WTC11 (cell line): ENCODE measurements at regions not wholly inside any gene's neighbourhood (a gene's known extent, or its start where the extent isn't known, plus 50 kb on each side); places are given as distances from the start of the nearest gene placed in this dataset.

ENCODE experiments used
- ATF1 ChIP-seq: sonication (generic); formaldehyde crosslinking; IDR thresholded peaks from 2 replicates; pipeline ENCODE4 v1.8.1; 2023; ENCODE audit warnings: mild to moderate bottlenecking, moderate library complexity, missing genetic modification reagents
- ELF4 ChIP-seq: sonication (generic); formaldehyde crosslinking; IDR thresholded peaks from 2 replicates; pipeline ENCODE4 v1.8.1; 2022; ENCODE audit warnings: low read depth, mild to moderate bottlenecking, moderate library complexity, missing genetic modification reagents
- FOXJ3 ChIP-seq: sonication (generic); formaldehyde crosslinking; IDR thresholded peaks from 2 replicates; pipeline ENCODE4 v1.9.0; 2021; ENCODE audit warnings: missing genetic modification reagents, mild to moderate bottlenecking, borderline replicate concordance
- MXD4 ChIP-seq: fragments of 250-450 bp; sonication (Bioruptor Pico); IDR thresholded peaks from 2 replicates; pipeline ENCODE4 v1.8.0; 2021; ENCODE audit warnings: mild to moderate bottlenecking, moderate library complexity, borderline replicate concordance
- NR1H2 ChIP-seq: sonication (generic); formaldehyde crosslinking; IDR thresholded peaks from 2 replicates; pipeline ENCODE4 v1.9.0; 2021; ENCODE audit warnings: mild to moderate bottlenecking, moderate library complexity, missing genetic modification reagents
- SP1 ChIP-seq: sonication (generic); formaldehyde crosslinking; conservative IDR thresholded peaks from 2 replicates; pipeline ENCODE4 v1.8.1; 2022; ENCODE audit warnings: missing genetic modification reagents
- ZNF121 ChIP-seq: sonication (generic); formaldehyde crosslinking; IDR thresholded peaks from 2 replicates; pipeline ENCODE4 v1.8.0; 2023; ENCODE audit warnings: missing genetic modification reagents
- ZNF232 ChIP-seq: sonication (generic); formaldehyde crosslinking; IDR thresholded peaks from 2 replicates; pipeline ENCODE4 v1.8.0; 2022; ENCODE audit warnings: mild to moderate bottlenecking, missing genetic modification reagents
- TF ChIP-seq, protein P1 (sequence below): fragments of 200-600 bp; IDR thresholded peaks from 2 replicates; pipeline ENCODE4 v1.8.0; 2022; ENCODE audit warnings: antibody characterized with exemption
- TF ChIP-seq, protein P2 (sequence below): sonication (generic); formaldehyde crosslinking; IDR thresholded peaks from 2 replicates; pipeline ENCODE4 v1.8.1; 2023; ENCODE audit warnings: mild to moderate bottlenecking, moderate library complexity, missing genetic modification reagents

DNA sequence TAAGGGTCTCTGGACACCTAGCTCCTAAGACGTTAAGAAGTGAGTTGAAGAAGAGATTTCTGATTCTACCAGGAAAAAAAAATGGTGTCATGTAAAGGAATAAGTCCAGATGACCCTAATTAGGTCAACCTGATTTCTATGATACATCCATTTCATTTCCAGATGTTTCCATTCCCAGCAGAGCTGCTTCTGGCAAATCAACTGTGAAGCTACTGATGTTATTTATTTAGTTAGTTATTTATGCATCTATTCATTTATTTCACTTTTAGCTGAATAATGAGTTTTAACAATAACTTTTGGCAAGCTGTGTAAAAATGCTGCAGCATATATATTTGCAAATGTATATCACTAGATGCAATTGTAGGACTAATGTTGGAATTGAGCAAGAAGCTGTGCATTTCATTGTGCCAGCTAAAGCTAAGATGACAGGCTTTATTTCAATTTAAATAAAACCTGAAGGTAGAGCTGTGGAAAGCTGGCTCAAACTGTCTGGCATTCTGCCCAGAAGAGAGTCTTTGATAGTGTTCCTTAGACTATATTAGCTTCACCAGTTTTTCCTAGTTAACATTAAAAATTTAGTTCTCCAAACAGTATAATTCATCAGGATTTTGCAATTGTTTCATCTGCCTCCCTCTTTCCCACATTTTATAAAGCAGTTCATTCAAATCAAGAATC lies 1164.4 kb upstream of the ADGRL4 start:
- TF ChIP-seq SP1 (CRISPR knock-in tag) (no peak), ZNF232 (CRISPR knock-in tag) (no peak), ELF4 (CRISPR knock-in tag) (no peak), MXD4 (CRISPR knock-in tag) (no peak), ATF1 (CRISPR knock-in tag) (no peak), ZNF121 (CRISPR knock-in tag) (no peak), FOXJ3 (CRISPR knock-in tag) (no peak), NR1H2 (CRISPR knock-in tag) (no peak)
- TF ChIP-seq, protein P1, sequence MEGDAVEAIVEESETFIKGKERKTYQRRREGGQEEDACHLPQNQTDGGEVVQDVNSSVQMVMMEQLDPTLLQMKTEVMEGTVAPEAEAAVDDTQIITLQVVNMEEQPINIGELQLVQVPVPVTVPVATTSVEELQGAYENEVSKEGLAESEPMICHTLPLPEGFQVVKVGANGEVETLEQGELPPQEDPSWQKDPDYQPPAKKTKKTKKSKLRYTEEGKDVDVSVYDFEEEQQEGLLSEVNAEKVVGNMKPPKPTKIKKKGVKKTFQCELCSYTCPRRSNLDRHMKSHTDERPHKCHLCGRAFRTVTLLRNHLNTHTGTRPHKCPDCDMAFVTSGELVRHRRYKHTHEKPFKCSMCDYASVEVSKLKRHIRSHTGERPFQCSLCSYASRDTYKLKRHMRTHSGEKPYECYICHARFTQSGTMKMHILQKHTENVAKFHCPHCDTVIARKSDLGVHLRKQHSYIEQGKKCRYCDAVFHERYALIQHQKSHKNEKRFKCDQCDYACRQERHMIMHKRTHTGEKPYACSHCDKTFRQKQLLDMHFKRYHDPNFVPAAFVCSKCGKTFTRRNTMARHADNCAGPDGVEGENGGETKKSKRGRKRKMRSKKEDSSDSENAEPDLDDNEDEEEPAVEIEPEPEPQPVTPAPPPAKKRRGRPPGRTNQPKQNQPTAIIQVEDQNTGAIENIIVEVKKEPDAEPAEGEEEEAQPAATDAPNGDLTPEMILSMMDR = no peak
- TF ChIP-seq, protein P2, sequence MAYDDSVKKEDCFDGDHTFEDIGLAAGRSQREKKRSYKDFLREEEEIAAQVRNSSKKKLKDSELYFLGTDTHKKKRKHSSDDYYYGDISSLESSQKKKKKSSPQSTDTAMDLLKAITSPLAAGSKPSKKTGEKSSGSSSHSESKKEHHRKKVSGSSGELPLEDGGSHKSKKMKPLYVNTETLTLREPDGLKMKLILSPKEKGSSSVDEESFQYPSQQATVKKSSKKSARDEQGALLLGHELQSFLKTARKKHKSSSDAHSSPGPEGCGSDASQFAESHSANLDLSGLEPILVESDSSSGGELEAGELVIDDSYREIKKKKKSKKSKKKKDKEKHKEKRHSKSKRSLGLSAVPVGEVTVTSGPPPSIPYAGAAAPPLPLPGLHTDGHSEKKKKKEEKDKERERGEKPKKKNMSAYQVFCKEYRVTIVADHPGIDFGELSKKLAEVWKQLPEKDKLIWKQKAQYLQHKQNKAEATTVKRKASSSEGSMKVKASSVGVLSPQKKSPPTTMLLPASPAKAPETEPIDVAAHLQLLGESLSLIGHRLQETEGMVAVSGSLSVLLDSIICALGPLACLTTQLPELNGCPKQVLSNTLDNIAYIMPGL (CRISPR knock-in tag) = no peak
